Choroid plexus epithelial cell (primary cell): ENCODE measurements at regions not wholly inside any gene's neighbourhood (a gene's known extent, or its start where the extent isn't known, plus 50 kb on each side); places are given as distances from the start of the nearest gene placed in this dataset.
A peak's percentile ranks its signal among the peaks of the same experiment; 100 is the strongest.
"Not testable (repeated sequence)": the region's sequence is repeated elsewhere in the genome, so short reads cannot be mapped to it uniquely, and the experiment has no call there.

Source experiments
- DNase-seq: peaks from one replicate; pipeline ENCODE4 v3.0.0-alpha.2; 2010; ENCODE audit warnings: low read depth
- H3K4me3 ChIP-seq: 2 replicates; pipeline ENCODE4 v1.5.1; 2011; ENCODE audit warnings: low read depth, mild to moderate bottlenecking, control low read depth, low read length, moderate library complexity
- TF ChIP-seq, protein P1 (sequence below): conservative IDR thresholded peaks from 2 replicates; pipeline ENCODE4 v1.5.1; 2011; ENCODE audit warnings: low read depth, mild to moderate bottlenecking, control low read depth, inconsistent platforms, low read length, moderate library complexity

DNA sequence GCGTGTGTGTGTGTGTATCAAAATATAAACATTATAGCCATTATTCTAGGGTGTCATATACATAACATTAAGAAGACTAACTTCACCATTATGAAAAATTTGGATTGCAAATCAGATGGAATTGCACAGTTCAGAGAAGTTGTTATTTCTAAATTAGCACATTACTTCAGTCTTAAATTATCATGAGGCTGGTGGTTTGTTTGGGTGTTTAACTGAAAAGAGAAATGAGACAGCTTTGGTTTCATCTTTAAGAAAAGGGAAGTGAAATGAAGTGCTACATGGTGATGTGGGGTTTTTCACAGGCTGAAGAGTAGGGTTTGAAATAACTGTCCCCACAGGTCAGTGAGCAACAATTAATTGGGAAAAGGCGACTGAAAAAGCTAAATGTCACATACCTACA, 161.2 kb upstream of the XIRP2 start:
- DNase-seq: no peak
- TF ChIP-seq, protein P1, sequence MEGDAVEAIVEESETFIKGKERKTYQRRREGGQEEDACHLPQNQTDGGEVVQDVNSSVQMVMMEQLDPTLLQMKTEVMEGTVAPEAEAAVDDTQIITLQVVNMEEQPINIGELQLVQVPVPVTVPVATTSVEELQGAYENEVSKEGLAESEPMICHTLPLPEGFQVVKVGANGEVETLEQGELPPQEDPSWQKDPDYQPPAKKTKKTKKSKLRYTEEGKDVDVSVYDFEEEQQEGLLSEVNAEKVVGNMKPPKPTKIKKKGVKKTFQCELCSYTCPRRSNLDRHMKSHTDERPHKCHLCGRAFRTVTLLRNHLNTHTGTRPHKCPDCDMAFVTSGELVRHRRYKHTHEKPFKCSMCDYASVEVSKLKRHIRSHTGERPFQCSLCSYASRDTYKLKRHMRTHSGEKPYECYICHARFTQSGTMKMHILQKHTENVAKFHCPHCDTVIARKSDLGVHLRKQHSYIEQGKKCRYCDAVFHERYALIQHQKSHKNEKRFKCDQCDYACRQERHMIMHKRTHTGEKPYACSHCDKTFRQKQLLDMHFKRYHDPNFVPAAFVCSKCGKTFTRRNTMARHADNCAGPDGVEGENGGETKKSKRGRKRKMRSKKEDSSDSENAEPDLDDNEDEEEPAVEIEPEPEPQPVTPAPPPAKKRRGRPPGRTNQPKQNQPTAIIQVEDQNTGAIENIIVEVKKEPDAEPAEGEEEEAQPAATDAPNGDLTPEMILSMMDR: no peak
- no peak overlapping the region for H3K4me3 ChIP-seq

DNA sequence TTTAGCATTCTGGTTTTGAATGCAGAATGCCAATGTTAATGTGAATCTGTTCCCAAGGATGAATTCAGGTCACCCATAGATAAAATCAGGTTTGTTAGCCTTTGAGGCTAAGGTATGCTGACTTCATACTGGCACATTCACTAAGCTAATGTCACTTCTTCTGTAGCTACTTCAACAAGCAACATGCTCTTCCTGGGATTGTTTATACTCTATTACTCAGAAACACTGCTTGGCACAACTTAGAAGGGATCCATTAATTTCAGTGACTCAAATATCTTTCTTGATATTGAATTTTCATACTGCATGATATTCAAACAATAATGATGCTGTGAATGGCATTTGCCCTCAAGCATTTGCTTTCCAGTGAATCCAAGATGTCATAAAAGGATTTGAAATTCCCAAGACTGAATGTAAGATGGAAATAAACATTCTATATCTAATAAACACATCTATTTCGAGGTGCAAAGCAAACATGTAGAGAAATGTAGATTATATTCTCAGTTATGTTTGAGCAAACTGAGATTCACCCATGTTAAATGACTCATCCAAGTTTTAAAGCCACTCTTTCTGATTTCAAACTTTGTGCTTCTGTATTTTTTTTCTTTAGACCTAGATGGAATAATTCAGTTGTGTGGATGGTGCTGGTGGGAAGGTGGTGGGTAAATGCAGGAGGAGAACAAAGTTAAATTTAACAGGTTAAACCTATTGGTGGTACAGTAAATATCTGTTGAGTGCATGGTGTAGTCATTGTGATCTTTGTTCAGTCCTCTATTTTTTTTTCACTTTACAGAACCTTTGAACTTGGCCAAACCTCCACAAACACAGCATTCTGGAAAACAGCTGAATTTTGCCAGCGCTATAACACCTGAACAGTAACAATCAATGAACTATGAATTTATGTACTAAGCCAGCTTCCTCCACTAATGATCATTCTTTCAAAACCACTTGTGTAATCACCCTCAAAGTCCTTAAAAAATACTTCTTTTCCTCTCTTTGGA, 162.1 kb upstream of the XIRP2 start:
- no peak for DNase-seq
- no peak overlapping the region for H3K4me3 ChIP-seq
- TF ChIP-seq, protein P1: no peak

DNA sequence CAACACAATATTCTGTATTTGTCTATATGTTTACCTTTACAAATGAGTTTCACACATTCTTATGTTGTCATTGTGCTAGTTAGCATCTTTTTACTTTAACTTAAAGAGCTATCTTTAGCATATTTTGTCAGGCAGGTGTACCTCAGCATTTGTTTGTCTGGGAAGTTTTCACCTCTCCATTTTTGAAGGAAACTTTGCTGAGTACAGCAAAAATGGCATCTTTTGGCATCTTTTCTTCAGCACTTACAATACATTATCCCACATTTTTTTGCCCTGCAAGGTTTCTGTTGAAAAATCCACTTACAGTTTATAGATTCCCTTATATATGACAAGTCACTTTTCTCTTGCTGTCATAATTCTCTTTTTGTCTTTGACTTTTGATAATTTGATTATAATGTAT, 171.3 kb upstream of the XIRP2 start:
- TF ChIP-seq, protein P1: no peak
- H3K4me3 ChIP-seq: no peak overlapping the region
- no peak for DNase-seq

- peak; percentile 36 for DNase-seq
- no peak overlapping the region for H3K4me3 ChIP-seq
- TF ChIP-seq, protein P1: peak; percentile 38
These were observed 188.2 kb upstream of the XIRP2 start for GRCh38 chr2:166700079-166700478.

GRCh38 chr2:166695154-166695553, 193.1 kb upstream of the XIRP2 start:
- no peak overlapping the region for H3K4me3 ChIP-seq
- no peak for DNase-seq
- TF ChIP-seq, protein P1: no peak

DNA sequence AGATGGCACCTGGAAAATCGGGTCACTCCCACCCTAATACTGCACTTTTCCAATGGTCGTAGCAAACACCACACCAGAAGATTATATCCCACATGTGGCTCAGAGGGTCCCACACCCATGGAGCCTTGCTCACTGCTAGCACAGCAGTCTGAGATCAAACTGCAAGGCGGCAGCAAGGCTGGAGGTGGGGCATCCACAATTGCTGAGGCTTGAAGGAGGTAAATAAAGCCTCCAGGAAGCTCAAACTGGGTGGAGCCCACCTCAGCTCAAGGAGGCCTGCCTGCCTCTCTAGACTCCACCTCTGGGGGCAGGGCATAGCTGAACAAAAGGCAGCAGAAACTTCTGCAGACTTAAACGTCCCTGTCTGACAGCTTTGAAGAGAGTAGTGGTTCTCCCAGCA, 192.0 kb upstream of the SCN7A start:
- not testable (repeated sequence) for H3K4me3 ChIP-seq, DNase-seq

DNA sequence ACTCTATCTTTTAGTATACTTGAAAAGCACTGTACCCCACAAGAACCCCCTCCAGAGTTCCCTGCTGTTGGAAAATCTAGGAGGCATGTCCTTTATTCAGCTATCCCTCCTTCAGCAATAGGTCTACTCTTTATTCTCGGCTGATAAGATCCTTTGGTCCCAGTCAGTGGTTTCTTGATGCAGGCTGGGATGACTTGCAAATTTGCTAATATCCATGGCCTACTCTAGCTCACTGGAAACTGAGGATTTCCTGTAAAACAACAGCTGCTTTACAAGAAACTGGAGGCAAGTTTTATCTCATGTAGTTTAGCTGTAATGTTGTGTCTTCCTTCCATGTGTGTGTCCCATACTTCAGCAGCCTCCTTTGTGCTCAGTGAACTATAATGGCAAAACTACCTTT, 183.9 kb upstream of the SCN7A start:
- DNase-seq: no peak
- no peak overlapping the region for H3K4me3 ChIP-seq
- TF ChIP-seq, protein P1: no peak
